Endothelial cell of umbilical vein (primary cell): ENCODE measurements at regions not wholly inside any gene's neighbourhood (a gene's known extent, or its start where the extent isn't known, plus 50 kb on each side); places are given as distances from the start of the nearest gene placed in this dataset.

ENCODE experiments used
- BruUV-seq: library from RNA; stranded (reverse); fragments of 400-500 nt; replicated peaks from 2 replicates; lab custom pipeline; 2021; lab: Mats Ljungman, UMichigan
- CTCF ChIA-PET: fragments of 300-600, 350-600 bp; sonication (Branson Sonifier 250); formaldehyde crosslinking; loops from one replicate; lab custom pipeline; 2021; ENCODE audit warnings: antibody characterized with exemption, inconsistent platforms; lab: Charles Lee
- POLR2A ChIA-PET: fragments of 300-600, 350-600 bp; sonication (Branson Sonifier 250); formaldehyde crosslinking; loops from one replicate; lab custom pipeline; 2021; ENCODE audit warnings: antibody characterized with exemption, inconsistent platforms; lab: Charles Lee
- DNase-seq: peaks from one replicate; pipeline ENCODE4 v3.0.0-alpha.2; 2011; ENCODE audit warnings: low read depth, low spot score
- FAIRE-seq: peaks from 2 replicates; lab custom pipeline; 2011; peaks lifted over from hg19 to GRCh38; lab: Jason Lieb, UNC
- H2AFZ ChIP-seq: 2 replicates; pipeline ENCODE4 v1.6.0; 2012; ENCODE audit warnings: low read depth, low read length, control low read depth, inconsistent platforms
- H3K27ac ChIP-seq: 2 replicates; pipeline ENCODE4 v1.5.1; 2011; ENCODE audit warnings: low read depth, mild to moderate bottlenecking, control low read depth, low read length, moderate library complexity; ENCODE audit not compliant: insufficient read depth
- H3K27me3 ChIP-seq, 2 experiments: 2 replicates each; pipeline versions ENCODE4 v1.6.0 to v1.6.1; 2011; ENCODE audit warnings: low read length in 2 of 2, mixed read lengths in 1 of 2; ENCODE audit not compliant: control insufficient read depth in 2 of 2, insufficient read depth in 2 of 2
- H3K36me3 ChIP-seq, 2 experiments: 2 replicates in 1 of 2; 3 replicates in 1 of 2; pipeline ENCODE4 v1.5.1; 2011; ENCODE audit warnings: low read length in 2 of 2, mild to moderate bottlenecking in 1 of 2, moderate library complexity in 1 of 2; ENCODE audit not compliant: control insufficient read depth in 2 of 2, insufficient read depth in 2 of 2; ENCODE audit errors: extremely low read depth in 1 of 2
- H3K4me1 ChIP-seq: 3 replicates; pipeline ENCODE4 v1.5.1; 2011; ENCODE audit warnings: mild to moderate bottlenecking, low read length; ENCODE audit not compliant: control insufficient read depth, insufficient read depth; ENCODE audit errors: extremely low read depth
- H3K4me2 ChIP-seq: 2 replicates; pipeline ENCODE4 v1.6.1; 2011; ENCODE audit warnings: low read length, control low read depth, mixed read lengths; ENCODE audit not compliant: insufficient read depth
- H3K4me3 ChIP-seq, 3 experiments: fragments of 200-600 bp in 1 of 3; sonication (generic), shearing (Covaris generic) in 1 of 3; replicated peaks in 1 of 3; 2 replicates each; pipeline ENCODE4 v1.5.1; 2011 to 2016; ENCODE audit warnings: control low read depth in 3 of 3, low read length in 3 of 3, mild to moderate bottlenecking in 2 of 3, inconsistent platforms in 1 of 3, low read depth in 1 of 3, moderate library complexity in 1 of 3; ENCODE audit not compliant: insufficient read depth in 1 of 3
- H3K79me2 ChIP-seq: 2 replicates; pipeline ENCODE4 v1.6.0; 2012; ENCODE audit warnings: low read length, inconsistent platforms; ENCODE audit not compliant: control insufficient read depth, insufficient read depth
- H3K9ac ChIP-seq: replicated peaks from 2 replicates; pipeline ENCODE3; 2011; ENCODE audit warnings: low read length, control low read depth; ENCODE audit not compliant: insufficient read depth; ENCODE audit errors: extremely low read depth
- H3K9me1 ChIP-seq: replicated peaks from 3 replicates; pipeline ENCODE4 v1.6.0; 2011; ENCODE audit warnings: mild to moderate bottlenecking, low read length; ENCODE audit not compliant: control insufficient read depth, insufficient read depth; ENCODE audit errors: extremely low read depth
- H3K9me3 ChIP-seq: replicated peaks from 2 replicates; pipeline ENCODE4 v1.5.1; 2012; ENCODE audit warnings: low read length, inconsistent platforms; ENCODE audit not compliant: control insufficient read depth, insufficient read depth
- H4K20me1 ChIP-seq: replicated peaks from 2 replicates; pipeline ENCODE3; 2011; ENCODE audit warnings: mild to moderate bottlenecking, low read length; ENCODE audit not compliant: control insufficient read depth, insufficient read depth; ENCODE audit errors: extremely low read depth
- EZH2 ChIP-seq: IDR thresholded peaks from 2 replicates; pipeline ENCODE4 v1.6.1; 2012; ENCODE audit warnings: borderline replicate concordance, low read depth, mild to moderate bottlenecking, moderate library complexity, low read length, inconsistent platforms; ENCODE audit not compliant: severe bottlenecking
- JUN ChIP-seq: IDR thresholded peaks from 2 replicates; pipeline ENCODE4 v1.6.1; 2011; ENCODE audit warnings: borderline replicate concordance, low read depth; ENCODE audit not compliant: insufficient read length, insufficient read depth
- MYC ChIP-seq: IDR thresholded peaks from one replicate; pipeline ENCODE4 v1.6.1; 2011; ENCODE audit warnings: mild to moderate bottlenecking, low read depth, low read length
- POLR2A ChIP-seq: IDR thresholded peaks from 2 replicates; pipeline ENCODE4 v1.6.1; 2012; ENCODE audit warnings: low read depth, mild to moderate bottlenecking, control low read depth, low read length
- POLR2AphosphoS5 ChIP-seq: IDR thresholded peaks from 2 replicates; pipeline ENCODE4 v1.6.1; 2012; ENCODE audit warnings: low read depth, mild to moderate bottlenecking, control low read depth, low read length, moderate library complexity; ENCODE audit not compliant: insufficient read depth
- dilution Hi-C: fragments of 300-500 bp; cut with MboI; formaldehyde crosslinking; loops from one replicate; pipeline ENCODE4 v1.15.0; 2019; ENCODE audit warnings: low sequenced_read_pairs; ENCODE audit not compliant: extremely low pct_ligation_motif_present
- intact Hi-C: fragments of 100-400 bp; cut with micrococcal nuclease; formaldehyde crosslinking; loops from one replicate; pipeline ENCODE4 v1.10.0; 2022
- TF ChIP-seq, protein P1 (sequence below): IDR thresholded peaks from 2 replicates; pipeline ENCODE4 v1.6.1; 2011; ENCODE audit not compliant: insufficient read depth, insufficient read length
- TF ChIP-seq, protein P2 (sequence below), 2 donors: IDR thresholded peaks; 1 replicate in 1 of 2; 2 replicates in 1 of 2; pipeline ENCODE4 v1.5.1; 2011; ENCODE audit warnings: low read length in 2 of 2, mild to moderate bottlenecking in 2 of 2, moderate library complexity in 2 of 2, control low read depth in 1 of 2, inconsistent platforms in 1 of 2, low read depth in 1 of 2; ENCODE audit not compliant: insufficient read depth in 1 of 2; ENCODE audit errors: extremely low read depth in 1 of 2

DNA sequence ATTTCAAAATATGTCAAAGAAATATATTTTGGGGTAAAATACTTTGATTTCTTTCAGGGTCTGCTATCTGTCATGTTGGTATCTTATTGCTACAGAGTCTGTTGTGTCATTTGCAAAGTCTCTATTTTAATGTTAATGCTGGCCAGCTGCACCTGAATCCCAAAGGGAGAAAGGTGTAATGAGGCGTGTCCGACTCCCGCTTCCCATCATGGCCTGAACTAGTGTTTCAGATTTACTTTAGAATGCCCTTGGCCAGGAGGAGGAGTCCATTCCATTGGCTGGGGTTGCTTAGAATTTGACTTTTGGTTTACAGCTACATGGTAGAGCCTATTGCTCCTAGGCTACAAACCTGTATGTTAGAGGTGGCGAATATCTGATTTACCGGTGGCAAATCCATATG, 69.3 kb downstream of the FAM50B start:
- Histone ChIP-seq H3K36me3 (no peaks in the 10 kb centered on the region), H3K9ac (no peak overlapping the region), H3K79me2 (no peaks in the 10 kb centered on the region), H4K20me1 (no peaks in the 10 kb centered on the region), H3K4me1 (peaks cover 24% of the 10 kb centered on the region), H3K4me2 (no peak overlapping the region), H3K27ac (no peak overlapping the region), H3K27me3 (no peaks in the 10 kb centered on the region), H3K9me1 (no peaks in the 10 kb centered on the region), H3K9me3 (no peaks in the 10 kb centered on the region), H3K4me3 (no peak overlapping the region), H2AFZ (no peak overlapping the region)
- intact Hi-C loops = no loop called here
- no peak for DNase-seq
- TF ChIP-seq, protein P1, sequence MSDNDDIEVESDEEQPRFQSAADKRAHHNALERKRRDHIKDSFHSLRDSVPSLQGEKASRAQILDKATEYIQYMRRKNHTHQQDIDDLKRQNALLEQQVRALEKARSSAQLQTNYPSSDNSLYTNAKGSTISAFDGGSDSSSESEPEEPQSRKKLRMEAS = no peak
- TF ChIP-seq POLR2AphosphoS5 (no peak), POLR2A (no peak), JUN (no peak), EZH2 (no peak), MYC (no peak)
- TF ChIP-seq, protein P2, sequence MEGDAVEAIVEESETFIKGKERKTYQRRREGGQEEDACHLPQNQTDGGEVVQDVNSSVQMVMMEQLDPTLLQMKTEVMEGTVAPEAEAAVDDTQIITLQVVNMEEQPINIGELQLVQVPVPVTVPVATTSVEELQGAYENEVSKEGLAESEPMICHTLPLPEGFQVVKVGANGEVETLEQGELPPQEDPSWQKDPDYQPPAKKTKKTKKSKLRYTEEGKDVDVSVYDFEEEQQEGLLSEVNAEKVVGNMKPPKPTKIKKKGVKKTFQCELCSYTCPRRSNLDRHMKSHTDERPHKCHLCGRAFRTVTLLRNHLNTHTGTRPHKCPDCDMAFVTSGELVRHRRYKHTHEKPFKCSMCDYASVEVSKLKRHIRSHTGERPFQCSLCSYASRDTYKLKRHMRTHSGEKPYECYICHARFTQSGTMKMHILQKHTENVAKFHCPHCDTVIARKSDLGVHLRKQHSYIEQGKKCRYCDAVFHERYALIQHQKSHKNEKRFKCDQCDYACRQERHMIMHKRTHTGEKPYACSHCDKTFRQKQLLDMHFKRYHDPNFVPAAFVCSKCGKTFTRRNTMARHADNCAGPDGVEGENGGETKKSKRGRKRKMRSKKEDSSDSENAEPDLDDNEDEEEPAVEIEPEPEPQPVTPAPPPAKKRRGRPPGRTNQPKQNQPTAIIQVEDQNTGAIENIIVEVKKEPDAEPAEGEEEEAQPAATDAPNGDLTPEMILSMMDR (IDR thresholded peaks at IDR 0.05; ENCODE audit: extremely low read depth in 1 of 2, insufficient read depth in 1 of 2, low read depth in 1 of 2, low read length in 2 of 2) = no peak
- dilution Hi-C loops = no loop called here
- ChIA-PET POLR2A (no interaction called here), CTCF (interaction anchor here (1.1 kb wide), 1 partner anchor 60 kb away, joined by 4 read pairs; no protein-coding TSS in a partner anchor)
- no TSS peak for BruUV-seq
- FAIRE-seq = no peak
